Amniotic stem cell (primary cell): ENCODE measurements at regions not wholly inside any gene's neighbourhood (a gene's known extent, or its start where the extent isn't known, plus 50 kb on each side); places are given as distances from the start of the nearest gene placed in this dataset.

ENCODE experiments used
- DNase-seq: peaks from one replicate; lab custom pipeline; 2025; lab: John Stamatoyannopoulos, UW

DNA sequence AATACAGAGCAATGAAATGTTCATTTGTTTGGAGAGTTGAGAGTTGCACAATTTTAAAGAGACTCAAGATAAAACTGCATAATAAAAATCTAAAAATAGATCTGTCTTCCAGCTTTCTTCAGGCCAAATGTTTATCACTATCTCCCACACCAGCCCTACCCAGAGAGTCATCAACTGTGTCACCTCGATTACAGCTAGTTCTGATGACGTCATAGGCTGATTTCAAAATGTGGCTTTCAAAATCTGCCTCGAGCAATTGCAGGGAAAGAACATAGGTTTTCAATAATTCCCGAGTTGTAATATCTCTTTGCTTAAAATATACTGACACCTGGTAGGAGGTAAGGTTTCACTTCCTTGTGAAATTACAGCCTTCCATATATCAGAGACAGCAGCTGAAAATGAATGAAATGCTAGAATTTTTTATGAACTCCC lies 677.6 kb upstream of the ID2 start:
- DNase-seq = peak; percentile 70

DNA sequence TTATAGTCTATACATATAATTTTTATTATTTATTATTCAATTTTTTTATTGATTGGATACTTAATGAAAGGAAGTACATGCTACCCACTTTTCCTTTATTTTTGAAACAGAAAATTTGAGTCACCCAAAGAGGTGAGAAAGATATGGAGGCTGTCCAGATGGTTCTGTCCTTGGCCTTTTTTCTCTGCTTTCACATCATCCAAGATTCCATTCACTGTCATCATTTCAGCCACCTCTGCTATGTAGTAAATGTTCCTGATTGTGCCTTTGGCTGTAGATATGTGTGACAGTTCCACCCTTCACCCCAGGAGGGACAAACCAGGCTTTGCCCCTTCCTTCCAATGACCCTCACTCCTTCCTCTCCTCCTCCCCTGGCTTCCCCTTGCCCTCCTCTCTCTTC lies 675.7 kb upstream of the ID2 start:
- no peak for DNase-seq

DNA sequence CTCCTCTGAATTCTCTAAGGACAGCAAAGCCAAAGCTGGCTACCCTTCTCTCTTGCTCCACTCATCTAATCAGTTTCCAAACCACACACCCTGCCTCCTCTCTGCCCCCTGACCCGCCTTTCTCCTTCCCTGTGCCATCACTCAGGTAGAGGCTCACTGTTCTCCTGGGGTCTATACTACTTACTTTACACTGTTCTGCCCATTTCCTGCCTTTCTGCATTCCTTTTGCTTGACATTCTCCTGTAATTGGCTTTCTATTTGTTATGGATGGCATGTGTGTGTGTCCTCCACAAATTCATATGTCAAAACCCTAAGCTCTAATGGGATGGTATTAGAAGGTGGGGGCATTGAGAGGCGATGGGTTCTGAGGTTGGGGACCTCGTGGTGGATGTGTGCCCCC lies 675.2 kb upstream of the ID2 start:
- DNase-seq = no peak

DNA sequence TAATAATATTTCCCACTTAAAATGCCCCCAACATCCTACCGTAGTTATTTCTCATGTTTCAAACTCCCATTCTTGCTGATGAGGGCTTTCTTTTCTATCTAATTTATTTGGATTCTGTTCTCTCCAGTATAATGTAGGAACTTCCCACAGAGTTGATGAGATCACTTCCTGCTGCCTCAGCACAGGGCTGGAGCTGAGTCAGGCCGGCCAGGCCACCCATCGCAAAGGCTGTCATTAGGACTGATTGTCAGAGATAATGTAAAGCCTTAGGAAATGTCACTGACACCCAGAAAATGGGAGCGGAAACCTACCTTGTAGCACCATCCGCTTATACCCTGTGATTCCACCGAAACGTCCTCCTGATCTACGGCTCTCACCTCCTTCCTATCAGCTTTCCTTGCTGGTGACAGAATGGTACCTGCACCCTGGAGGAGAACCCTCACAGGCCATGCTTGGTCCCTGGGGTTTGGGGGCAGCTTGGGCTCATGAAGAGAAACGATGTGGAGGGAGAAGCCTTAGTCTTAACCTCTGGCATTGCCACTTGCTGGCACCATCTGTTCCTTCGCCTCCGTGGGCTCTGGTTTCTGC lies 672.8 kb upstream of the ID2 start:
- DNase-seq = no peak

DNA sequence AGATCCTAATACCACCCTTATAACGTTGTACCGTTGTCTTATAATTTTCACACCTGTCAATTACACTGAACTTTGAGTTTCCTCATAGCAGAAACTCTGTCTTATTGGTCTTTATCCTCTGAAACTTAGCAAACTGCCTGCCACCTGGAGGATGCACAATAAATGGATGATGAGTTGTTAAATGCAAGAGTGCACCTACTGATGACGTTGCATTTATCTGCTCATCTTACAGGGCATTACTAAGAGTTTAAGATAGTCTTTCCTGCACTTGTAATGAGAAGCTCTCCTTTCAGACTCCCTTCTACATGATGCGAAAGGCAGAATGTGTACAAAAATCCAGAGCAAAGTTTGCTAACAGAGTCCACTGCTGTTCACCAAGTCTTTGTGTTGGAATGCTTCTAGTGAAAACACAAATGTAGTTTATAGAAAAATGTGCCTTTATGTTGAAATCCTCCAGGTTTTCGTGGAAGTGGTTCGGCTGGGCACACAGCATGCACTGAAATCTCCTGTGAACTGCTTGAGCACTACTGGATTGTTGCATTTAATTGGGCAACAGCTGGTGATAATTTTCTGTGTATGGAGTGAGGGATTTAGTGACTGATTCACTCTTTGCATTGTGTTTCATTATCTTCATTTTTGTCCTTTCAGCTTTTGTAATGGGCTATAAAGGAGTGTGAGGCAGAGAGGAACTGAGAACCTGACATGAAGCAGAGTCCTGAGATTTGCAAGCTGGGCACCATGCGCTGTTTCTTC lies 665.8 kb upstream of the ID2 start:
- DNase-seq = no peak

DNA sequence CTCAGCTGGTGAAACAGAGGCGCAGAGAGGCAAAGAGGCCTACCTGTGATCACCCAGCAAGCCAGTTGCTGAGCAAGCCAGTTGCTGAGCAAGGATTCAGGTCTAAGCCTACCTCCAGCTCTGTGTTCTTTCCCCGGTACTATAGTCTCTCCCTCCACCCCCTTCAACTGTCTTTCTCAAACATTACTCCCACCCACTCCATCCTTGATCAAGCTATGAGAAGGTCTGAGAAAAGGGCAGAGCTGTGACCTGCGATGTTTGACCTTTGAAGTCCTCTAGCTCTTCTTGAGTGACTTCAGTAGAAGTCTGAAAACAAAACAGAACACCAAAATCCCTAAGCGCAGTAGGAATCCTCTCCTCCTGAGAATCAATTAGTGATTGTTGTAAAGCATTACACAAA lies 665.2 kb upstream of the ID2 start:
- DNase-seq = no peak

DNA sequence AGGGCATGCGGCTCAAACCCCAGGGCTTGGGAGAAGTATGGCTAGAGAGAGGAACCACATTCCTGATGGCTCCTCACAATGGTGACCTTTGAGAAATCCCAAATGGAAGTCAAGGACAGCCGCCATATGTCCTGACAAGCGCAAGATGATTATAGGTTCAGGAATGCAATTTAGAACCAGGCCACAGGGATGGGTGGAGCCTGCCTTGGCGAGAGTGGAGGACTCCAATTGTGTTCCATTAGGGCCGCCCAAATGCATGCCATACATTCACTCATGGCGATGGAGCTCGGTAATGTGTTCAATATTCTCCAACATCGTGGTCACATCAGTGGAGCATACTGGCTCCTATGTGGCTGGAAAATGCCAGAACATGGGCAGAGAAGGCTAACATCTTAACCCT lies 662.9 kb upstream of the ID2 start:
- DNase-seq = no peak

DNA sequence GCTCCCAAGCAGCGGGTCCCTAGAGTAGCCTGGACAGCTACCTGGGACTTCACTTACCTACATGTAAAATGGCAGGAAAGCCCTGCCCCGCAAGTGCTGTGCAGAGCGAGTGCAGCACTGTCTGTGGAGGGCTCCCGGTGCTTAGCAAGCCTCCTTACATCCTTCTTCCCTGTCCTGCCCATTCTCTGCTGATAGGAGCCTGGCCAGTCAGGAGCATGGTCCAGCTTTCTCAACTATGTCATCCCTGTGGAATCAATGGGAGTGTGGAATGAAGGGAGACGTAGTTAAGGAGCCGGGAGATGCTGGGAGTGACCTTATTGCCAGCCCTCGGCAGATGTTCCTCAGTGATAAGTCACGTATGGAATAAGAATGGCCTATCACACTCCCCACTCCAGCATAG lies 661.9 kb upstream of the ID2 start:
- DNase-seq = no peak

DNA sequence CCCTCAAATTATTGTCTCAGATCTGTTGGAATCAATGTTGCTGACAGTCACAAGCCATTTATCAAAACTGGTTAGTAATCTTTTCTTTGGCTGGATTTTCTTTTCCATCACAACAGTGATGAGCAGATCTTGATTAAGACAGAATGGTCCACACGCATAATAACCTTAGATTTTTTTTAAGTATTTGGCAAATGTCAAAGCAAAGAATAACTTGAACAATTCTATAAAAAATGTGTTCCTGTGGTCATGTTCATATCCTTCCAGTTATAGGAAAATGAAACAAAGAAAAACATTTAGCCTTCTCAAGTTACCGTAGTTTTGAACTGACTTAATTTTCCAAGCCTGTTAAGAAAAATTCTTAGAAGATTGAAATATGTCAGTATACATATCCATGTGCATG lies 659.9 kb upstream of the ID2 start:
- no peak for DNase-seq

DNA sequence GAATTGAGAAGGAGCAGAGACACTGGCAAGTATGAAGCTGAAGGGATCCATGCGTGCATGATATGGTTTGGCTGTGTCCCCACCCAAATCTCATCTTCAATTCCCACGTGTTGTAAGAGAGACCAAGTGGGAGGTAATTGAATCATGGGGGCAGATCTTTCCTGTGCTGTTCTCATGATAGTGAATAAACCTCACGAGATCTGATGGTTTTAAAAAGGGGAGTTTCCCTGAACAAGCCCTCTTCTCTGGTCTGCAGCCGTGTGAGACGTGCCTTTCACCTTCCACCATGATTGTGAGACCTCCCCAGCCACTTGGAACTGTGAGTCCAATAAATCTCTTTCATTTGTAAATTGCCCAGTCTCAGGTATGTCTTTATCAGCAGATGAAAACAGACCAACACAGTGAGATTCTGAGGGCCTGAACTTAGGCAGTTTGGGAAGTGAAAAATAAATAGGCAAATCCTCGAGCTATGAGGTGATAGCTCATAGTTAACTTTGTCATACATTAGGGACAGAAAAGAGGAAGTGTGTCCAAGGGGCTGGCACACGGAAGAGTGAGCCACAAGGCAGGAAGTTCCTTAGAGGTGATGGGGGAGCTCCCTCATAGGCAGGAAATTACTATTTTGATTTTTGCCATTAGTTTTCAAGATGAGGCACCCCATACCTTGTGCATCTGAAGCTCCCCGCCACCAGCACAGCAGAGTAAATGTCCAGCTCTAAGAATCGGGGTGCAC lies 658.8 kb upstream of the ID2 start:
- no peak for DNase-seq

DNA sequence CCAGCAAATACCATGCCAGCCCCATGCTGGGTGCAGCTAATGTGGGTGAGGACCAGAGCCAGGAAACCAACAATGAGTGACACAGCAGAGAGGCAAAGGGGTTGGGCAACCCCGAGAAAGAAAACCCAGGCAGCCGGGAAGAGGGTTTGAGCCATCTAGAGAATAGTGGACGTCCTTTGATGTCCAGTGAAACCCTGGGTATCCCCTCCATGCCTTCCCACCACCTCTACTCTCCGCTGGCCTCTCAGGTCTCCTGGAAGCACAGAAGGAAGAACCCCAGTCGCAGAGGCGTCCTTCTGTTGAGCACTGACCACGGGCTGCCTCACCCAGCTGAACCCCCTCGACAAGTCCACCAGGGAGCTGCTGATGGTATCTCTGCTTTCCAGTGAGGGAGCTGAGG lies 657.4 kb upstream of the ID2 start:
- no peak for DNase-seq

DNA sequence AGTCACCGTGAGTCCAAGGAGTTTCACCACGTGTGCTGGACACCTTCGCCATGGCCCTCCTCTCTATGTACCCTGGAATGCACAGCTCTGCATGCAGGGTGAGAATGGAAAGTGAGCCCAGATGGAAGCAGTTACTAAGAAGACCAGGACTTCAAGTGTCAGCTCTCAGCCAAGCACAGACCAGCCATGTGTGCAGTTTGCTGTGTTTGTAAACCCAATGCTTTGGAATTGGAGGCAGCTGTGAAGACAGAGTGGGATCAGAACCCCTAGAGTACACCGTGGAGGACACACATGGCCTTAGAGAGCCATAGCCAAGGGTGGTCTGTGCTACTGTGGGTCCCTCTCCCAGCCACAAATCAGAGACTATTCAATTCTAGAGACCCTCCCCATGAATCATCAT lies 655.5 kb upstream of the ID2 start:
- no peak for DNase-seq

DNA sequence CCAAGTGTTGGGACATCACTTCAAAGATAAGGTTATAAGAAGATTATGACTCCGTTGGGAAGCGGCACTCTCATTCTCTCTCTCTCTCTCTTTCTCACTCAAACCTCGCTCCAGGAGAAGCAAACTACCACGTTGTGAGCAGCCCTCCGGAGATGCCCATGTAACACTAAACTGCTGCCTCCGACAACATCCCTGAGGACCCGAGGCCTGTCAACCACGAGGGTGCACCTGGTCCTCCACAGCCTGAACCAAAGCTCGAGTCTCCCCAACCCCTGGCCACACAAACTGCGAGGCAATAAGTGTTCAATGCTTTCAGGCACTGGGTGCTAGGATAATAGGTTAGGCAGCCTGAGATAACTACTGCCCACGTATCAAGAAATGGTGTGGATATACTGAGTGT lies 654.5 kb upstream of the ID2 start:
- DNase-seq = no peak

DNA sequence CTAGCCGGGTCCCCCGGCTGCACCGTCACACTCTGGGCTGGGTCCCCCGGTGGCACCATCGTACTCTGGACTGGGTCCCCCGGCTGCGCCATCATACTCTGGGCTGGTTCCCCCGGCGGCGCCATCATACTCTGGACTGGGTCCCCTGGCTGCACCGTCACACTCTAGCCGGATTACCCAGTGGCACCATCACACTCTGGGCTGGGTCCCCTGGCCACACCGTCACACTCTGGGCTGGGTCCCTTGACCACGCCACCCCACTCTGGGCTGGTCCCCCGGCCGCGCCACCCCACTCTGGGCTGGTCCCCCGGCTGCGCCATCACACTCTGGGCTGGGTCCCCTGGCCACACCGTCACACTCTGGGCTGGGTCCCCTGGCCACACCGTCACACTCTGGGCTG lies 653.8 kb upstream of the ID2 start:
- DNase-seq = no peak

DNA sequence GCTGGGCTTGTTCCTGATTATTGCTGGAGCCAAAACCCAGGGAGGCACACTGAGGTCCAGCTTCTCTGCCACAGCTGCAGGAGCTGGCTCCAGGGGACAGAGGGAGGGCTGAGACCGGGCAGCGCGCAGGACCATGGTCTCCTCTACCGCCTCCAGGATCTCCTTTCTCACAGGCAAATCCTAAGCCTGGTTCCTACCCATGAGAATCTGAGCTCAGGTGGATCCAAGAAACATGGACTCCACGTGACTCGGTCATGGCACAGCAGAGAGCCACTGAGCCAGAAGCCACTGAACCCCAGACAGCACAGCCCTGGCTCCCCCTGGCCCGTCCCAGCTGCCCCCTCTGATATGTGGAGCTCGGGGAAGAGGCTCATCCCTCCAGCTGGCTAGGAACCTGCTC lies 653.4 kb upstream of the ID2 start:
- no peak for DNase-seq

DNA sequence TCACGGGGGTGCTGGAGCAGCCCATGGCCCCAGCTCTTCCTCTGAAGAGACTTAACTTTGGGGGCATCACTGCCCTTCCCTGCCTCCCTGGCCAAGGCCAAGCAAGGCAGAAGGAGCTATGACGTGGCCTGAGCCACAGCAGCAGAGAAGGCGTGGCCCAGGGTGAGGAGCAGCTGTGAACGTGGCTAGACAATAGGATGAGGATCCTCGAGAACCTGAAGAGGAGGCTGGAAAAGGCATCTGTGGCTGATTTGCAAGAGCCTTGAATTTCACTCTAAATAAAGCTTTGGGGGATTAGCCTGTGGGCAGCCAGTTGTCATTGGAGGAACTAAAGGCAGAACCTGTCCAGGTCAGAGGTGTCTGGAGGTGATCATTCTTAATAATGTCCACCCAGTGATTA lies 652.9 kb upstream of the ID2 start:
- no peak for DNase-seq

DNA sequence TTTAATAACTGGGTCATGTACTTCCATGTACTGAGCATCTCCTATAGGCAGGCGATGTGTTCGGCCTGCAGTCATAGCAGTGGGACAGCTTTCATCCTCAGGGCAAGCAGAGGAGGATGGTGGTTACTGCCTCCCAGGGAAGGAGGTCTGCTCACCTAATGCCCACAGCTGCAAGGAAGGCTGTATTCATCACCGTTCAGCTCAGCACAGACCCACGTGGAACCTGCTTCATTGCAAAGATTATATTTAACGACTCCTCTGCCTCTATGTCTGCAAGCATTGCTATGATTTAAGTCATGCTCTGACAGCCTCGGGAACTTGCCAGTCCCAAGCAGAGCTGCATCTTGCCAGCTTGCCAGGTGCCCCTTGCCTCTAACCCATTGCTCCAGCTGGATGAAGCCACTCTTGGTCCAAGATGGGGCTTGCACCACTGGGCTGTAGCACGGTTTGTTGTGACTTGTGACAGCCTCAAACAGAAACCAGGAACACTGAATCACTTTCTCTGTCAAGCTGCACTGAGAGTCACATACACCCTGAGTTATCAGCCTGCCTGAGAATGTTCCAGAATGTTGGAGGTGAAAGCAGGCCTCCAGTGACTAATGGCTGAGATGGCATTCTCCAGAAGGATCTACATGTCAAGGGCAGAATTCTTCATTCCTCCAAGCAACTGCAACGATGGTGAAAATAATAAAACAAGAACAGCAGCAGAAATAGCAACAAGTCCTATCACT lies 651.1 kb upstream of the ID2 start:
- DNase-seq = no peak

DNA sequence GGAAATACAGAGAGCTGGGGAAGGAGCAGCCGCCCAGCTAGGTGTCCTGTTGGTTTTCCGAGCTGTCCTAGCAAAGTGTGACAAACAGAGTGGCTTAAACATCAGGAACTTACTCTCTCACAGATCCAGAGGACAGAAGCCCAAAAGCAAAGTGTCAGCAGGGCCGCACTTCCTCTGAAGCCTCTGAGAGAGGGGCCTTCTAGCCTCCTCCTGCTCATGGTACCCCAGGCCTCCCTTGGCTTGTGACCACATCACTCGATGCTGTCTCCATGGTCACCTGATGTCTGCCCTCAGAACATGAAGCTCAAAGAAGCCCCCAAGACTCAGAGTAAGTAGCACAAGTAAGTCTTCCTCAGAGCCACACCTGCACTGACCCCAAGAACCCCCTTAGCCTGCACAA lies 650.5 kb upstream of the ID2 start:
- no peak for DNase-seq

DNA sequence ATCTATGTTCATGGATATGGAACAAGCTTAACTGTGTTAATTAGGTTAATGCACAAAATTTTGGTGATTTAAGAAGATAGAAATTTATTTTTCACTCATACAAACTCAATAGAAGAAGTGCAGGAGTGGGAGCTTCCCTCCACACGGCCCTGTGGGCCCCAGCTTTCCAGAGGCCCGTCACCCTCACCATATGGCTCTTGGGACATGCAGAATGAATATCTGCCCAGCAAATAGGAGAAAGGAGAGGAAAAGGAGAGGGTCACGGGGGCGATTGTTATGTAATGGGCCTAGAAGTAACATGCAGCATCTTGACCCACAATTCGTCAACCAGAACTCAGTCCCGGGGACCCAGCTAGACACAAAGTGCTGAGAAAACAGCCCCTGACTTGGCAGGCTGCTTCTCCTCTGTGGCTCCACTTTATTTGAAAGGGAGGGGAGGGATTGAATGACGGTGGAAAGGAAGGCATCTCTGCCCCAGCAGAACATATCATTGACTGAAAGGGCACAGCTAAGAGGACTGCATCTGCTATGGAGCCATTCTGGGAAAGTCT lies 648.2 kb upstream of the ID2 start:
- DNase-seq = no peak

DNA sequence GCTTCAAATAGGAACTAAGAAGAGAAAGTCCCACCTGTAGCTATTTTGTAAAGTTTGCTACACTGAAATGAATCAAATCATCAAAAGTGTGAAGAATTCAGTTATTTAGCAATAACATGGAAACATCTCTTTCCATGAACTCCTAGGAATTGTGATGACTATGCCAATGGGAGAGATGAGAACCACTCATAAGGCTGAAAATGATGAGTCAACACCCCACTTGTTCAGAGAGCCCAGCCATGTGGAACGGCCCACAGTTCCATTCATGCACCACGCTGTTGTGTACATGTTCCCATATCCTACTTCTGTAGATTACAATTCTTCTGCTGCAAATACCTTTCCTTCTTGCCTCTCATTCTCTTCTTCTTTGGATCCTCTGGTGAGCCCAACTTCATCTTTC lies 645.5 kb upstream of the ID2 start:
- no peak for DNase-seq

DNA sequence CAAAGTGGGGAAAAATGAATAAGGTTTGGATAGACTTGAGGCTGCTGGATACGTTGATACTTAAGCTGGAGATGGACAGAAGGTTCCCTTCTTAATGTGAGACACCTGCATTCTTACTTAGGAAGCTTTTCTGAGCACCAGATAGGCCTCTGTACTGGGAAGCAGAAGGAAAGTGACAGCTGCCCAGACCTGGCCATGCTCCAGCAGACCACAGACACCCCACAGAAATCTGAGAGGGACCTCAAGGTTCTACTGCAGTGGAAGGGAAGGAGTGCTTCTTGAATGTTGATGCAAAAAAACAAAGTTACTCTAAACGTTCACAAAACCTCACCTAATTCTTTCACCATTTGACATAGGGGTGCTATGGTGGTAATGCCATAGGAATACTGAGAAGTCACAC lies 642.1 kb upstream of the ID2 start:
- DNase-seq = no peak

DNA sequence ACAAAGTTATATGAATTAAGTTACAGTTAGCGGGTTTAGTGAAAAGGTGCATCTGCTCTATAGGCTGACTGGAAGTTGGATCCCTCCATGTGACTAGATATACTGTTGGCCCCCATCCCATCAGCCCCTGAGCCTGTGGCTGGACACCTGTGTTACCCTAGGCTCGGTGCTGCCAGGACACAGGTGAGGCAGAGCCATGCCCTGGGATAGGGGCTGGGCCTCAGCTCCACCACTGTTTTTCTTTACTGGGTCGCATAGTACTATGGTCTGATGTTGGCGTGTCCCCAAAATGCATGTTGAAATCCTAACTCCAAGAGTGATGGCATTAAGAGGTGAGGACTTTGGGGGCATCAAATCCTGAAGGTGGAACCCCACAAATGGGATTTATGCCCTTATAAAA lies 638.6 kb upstream of the ID2 start:
- DNase-seq = no peak
